Esophagus squamous epithelium (tissue), 4 donors: ENCODE measurements at regions not wholly inside any gene's neighbourhood (a gene's known extent, or its start where the extent isn't known, plus 50 kb on each side); places are given as distances from the start of the nearest gene placed in this dataset.

ENCODE experiments used
- CTCF ChIP-seq, 6 experiments: fragments of 450-650 bp in 4 of 6; fragments of 200-600 bp in 2 of 6; sonication (generic) in 2 of 6; IDR thresholded peaks; one replicate each; pipeline ENCODE4 v1.5.1; 2016 to 2019; ENCODE audit warnings: antibody characterized with exemption in 6 of 6, mild to moderate bottlenecking in 4 of 6, moderate library complexity in 4 of 6
- POLR2A ChIP-seq, 4 donors: fragments of 450-650 bp; IDR thresholded peaks; one replicate each; pipeline ENCODE4 v1.6.1; 2017; ENCODE audit warnings: antibody characterized with exemption in 4 of 4, mild to moderate bottlenecking in 4 of 4, moderate library complexity in 3 of 4

GRCh38 chr7:18086165-18087025, 58.7 kb upstream of the PRPS1L1 start:
- peak in 2 of 6 experiments; percentile 8 to 16 for TF ChIP-seq CTCF (IDR thresholded peaks at IDR 0.05)
- TF ChIP-seq POLR2A (IDR thresholded peaks at IDR 0.05): no peak
